Esophagus squamous epithelium (tissue), 4 donors: ENCODE measurements at regions not wholly inside any gene's neighbourhood (a gene's known extent, or its start where the extent isn't known, plus 50 kb on each side); places are given as distances from the start of the nearest gene placed in this dataset.

ENCODE experiments used
- CTCF ChIP-seq, 6 experiments: fragments of 450-650 bp in 4 of 6; fragments of 200-600 bp in 2 of 6; sonication (generic) in 2 of 6; IDR thresholded peaks; one replicate each; pipeline ENCODE4 v1.5.1; 2016 to 2019; ENCODE audit warnings: antibody characterized with exemption in 6 of 6, mild to moderate bottlenecking in 4 of 6, moderate library complexity in 4 of 6
- POLR2A ChIP-seq, 4 donors: fragments of 450-650 bp; IDR thresholded peaks; one replicate each; pipeline ENCODE4 v1.6.1; 2017; ENCODE audit warnings: antibody characterized with exemption in 4 of 4, mild to moderate bottlenecking in 4 of 4, moderate library complexity in 3 of 4

- no peak for TF ChIP-seq CTCF (IDR thresholded peaks at IDR 0.05)
- no peak for TF ChIP-seq POLR2A (IDR thresholded peaks at IDR 0.05)
Observed at GRCh38 chr12:18886962-18887361, 149.0 kb downstream of the CAPZA3 start.
